ENCODE measurements at regions not wholly inside any gene's neighbourhood (a gene's known extent, or its start where the extent isn't known, plus 50 kb on each side); places are given as distances from the start of the nearest gene placed in this dataset.
A peak's percentile ranks its signal among the peaks of the same experiment; 100 is the strongest.

- no peak overlapping the region for H3K27ac ChIP-seq
Observed at GRCh38 chr17:68693466-68693865, 92.3 kb upstream of the FAM20A start.

GRCh38 chr17:68686108-68686988, 85.2 kb upstream of the FAM20A start:
- H3K4me3 ChIP-seq, result no peak overlapping the region
- peak overlapping the region in 1 of 4 donors; percentile 1 for H3K27ac ChIP-seq
- DNase-seq, result peak in 1 of 2 donors; percentile 27
- no peaks in the 10 kb centered on the region for H3K36me3 ChIP-seq
- H3K27me3 ChIP-seq, result no peaks in the 10 kb centered on the region
- H3K9me3 ChIP-seq, result no peaks in the 10 kb centered on the region
- no peaks in the 10 kb centered on the region for H3K4me1 ChIP-seq
- WGBS, 2 donors, result 84 to 91% methylated on average over 8 to 10 of the region's 10 CpGs
- peak in 1 of 2 donors; percentile 11 for ATAC-seq (ENCODE audit: low FRiP score in 2 of 2)
- TF ChIP-seq EP300 (IDR thresholded peaks at IDR 0.05) (no peak), POLR2A (IDR thresholded peaks at IDR 0.05) (no peak), POLR2AphosphoS5 (IDR thresholded peaks at IDR 0.05) (no peak), CTCF (IDR thresholded peaks at IDR 0.05) (no peak)

More at GRCh38 chr17:68693466-68693865, 92.3 kb upstream of the FAM20A start:
- DNase-seq (no peak), ATAC-seq (ENCODE audit: low FRiP score in 2 of 2) (no peak)
- H3K4me1 ChIP-seq, result peaks cover 0 to 3% (median 0%) of the 10 kb centered on the region in 4 donors
- no peak overlapping the region for H3K4me3 ChIP-seq
- WGBS, 2 donors, result 45 to 92% methylated on average over 1 of the region's 1 CpG
- no peaks in the 10 kb centered on the region for H3K9me3 ChIP-seq
- no peaks in the 10 kb centered on the region for H3K36me3 ChIP-seq
- TF ChIP-seq POLR2AphosphoS5 (IDR thresholded peaks at IDR 0.05) (no peak), EP300 (IDR thresholded peaks at IDR 0.05) (no peak), POLR2A (IDR thresholded peaks at IDR 0.05) (no peak), CTCF (IDR thresholded peaks at IDR 0.05) (no peak)
- H3K27me3 ChIP-seq, result no peaks in the 10 kb centered on the region

GRCh38 chr17:68684949-68685357, 83.8 kb upstream of the FAM20A start:
- H3K36me3 ChIP-seq, result no peaks in the 10 kb centered on the region
- H3K4me3 ChIP-seq, result no peak overlapping the region
- no peaks in the 10 kb centered on the region for H3K4me1 ChIP-seq
- no peaks in the 10 kb centered on the region for H3K27me3 ChIP-seq
- DNase-seq (no peak), ATAC-seq (ENCODE audit: low FRiP score in 2 of 2) (peak in 1 of 2 donors; percentile 53)
- H3K9me3 ChIP-seq, result no peaks in the 10 kb centered on the region
- WGBS, 2 donors, result 76 to 80% methylated on average over 3 of the region's 3 CpGs
- no peak for TF ChIP-seq CTCF (IDR thresholded peaks at IDR 0.05)
- TF ChIP-seq POLR2AphosphoS5 (IDR thresholded peaks at IDR 0.05), result no peak
- no peak for TF ChIP-seq POLR2A (IDR thresholded peaks at IDR 0.05)
- no peak for TF ChIP-seq EP300 (IDR thresholded peaks at IDR 0.05)
- H3K27ac ChIP-seq, result no peak overlapping the region

- ATAC-seq (ENCODE audit: low FRiP score in 2 of 2) (no peak), DNase-seq (no peak)
- H3K4me1 ChIP-seq, result no peaks in the 10 kb centered on the region
- WGBS, 2 donors, result 82 to 84% methylated on average over 5 of the region's 5 CpGs
- H3K4me3 ChIP-seq, result no peak overlapping the region
- no peaks in the 10 kb centered on the region for H3K9me3 ChIP-seq
- no peak for TF ChIP-seq CTCF (IDR thresholded peaks at IDR 0.05)
- TF ChIP-seq EP300 (IDR thresholded peaks at IDR 0.05), result no peak
- no peak for TF ChIP-seq POLR2A (IDR thresholded peaks at IDR 0.05)
- no peak for TF ChIP-seq POLR2AphosphoS5 (IDR thresholded peaks at IDR 0.05)
- H3K36me3 ChIP-seq, result no peaks in the 10 kb centered on the region
- H3K27ac ChIP-seq, result no peak overlapping the region
- H3K27me3 ChIP-seq, result no peaks in the 10 kb centered on the region
Observed at GRCh38 chr17:68682903-68683302, 81.7 kb upstream of the FAM20A start.
